Naive thymus-derived CD4-positive, alpha-beta T cell (primary cell): ENCODE measurements at regions not wholly inside any gene's neighbourhood (a gene's known extent, or its start where the extent isn't known, plus 50 kb on each side); places are given as distances from the start of the nearest gene placed in this dataset.
A peak's percentile ranks its signal among the peaks of the same experiment; 100 is the strongest.

Experiments
- ATAC-seq: fragments of 150-1000 bp; cut with Tn5 transposase; 2 replicates; pipeline ENCODE4 v1.10.0; 2021; ENCODE audit warnings: mild to moderate bottlenecking, moderate library complexity
- CTCF ChIA-PET: fragments of 350-600 bp; sonication (Branson Sonifier 250); formaldehyde crosslinking; loops from one replicate; lab custom pipeline; 2021; ENCODE audit warnings: antibody characterized with exemption; lab: Charles Lee
- POLR2A ChIA-PET: fragments of 350-600 bp; sonication (Branson Sonifier 250); formaldehyde crosslinking; loops from one replicate; lab custom pipeline; 2021; ENCODE audit warnings: antibody characterized with exemption, inconsistent platforms; lab: Charles Lee
- DNase-seq, 9 donors: peaks; one replicate each; pipeline versions ENCODE4 v3.0.0 to v3.0.0-alpha.2; 2020 to 2022; ENCODE audit warnings: mixed read lengths in 1 of 9
- H3K27ac ChIP-seq: one replicate; pipeline ENCODE4 v1.7.0; 2013; ENCODE audit warnings: mild to moderate bottlenecking, low read depth, low read length, moderate library complexity
- H3K27me3 ChIP-seq, 2 donors: one replicate each; pipeline ENCODE4 v1.7.0; 2013; ENCODE audit warnings: low read length in 2 of 2, mild to moderate bottlenecking in 2 of 2, moderate library complexity in 2 of 2; ENCODE audit not compliant: control insufficient read depth in 2 of 2, insufficient read depth in 2 of 2
- H3K36me3 ChIP-seq, 3 experiments: 1 replicate in 2 of 3; 2 replicates in 1 of 3; pipeline ENCODE4 v1.7.0; 2013; ENCODE audit warnings: low read length in 3 of 3, mild to moderate bottlenecking in 3 of 3, moderate library complexity in 1 of 3; ENCODE audit not compliant: insufficient read depth in 3 of 3, control insufficient read depth in 2 of 3
- H3K4me1 ChIP-seq, 2 donors: one replicate each; pipeline ENCODE4 v1.7.0; 2013; ENCODE audit warnings: low read length in 2 of 2, mild to moderate bottlenecking in 2 of 2, moderate library complexity in 1 of 2; ENCODE audit not compliant: control insufficient read depth in 2 of 2, insufficient read depth in 2 of 2
- H3K4me3 ChIP-seq: 2 replicates; pipeline ENCODE4 v1.7.0; 2013; ENCODE audit warnings: mild to moderate bottlenecking, low read length
- H3K9me3 ChIP-seq, 3 experiments: 1 replicate in 2 of 3; 2 replicates in 1 of 3; pipeline ENCODE4 v1.7.0; 2013; ENCODE audit warnings: low read length in 3 of 3; ENCODE audit not compliant: control insufficient read depth in 2 of 3
- H3K27ac Mint-ChIP-seq, 9 donors: one replicate each; pipeline ENCODE4 v1.8.0; 2020 to 2022; ENCODE audit warnings: mixed read lengths in 9 of 9, mild to moderate bottlenecking in 8 of 9, moderate library complexity in 5 of 9, inconsistent platforms in 2 of 9
- H3K27me3 Mint-ChIP-seq, 5 donors: one replicate each; pipeline ENCODE4 v1.8.0; 2021 to 2022; ENCODE audit warnings: mixed read lengths in 5 of 5, mild to moderate bottlenecking in 1 of 5
- H3K36me3 Mint-ChIP-seq, 5 donors: one replicate each; pipeline ENCODE4 v1.8.0; 2020 to 2022; ENCODE audit warnings: mixed read lengths in 5 of 5, mild to moderate bottlenecking in 3 of 5, inconsistent platforms in 1 of 5
- H3K4me1 Mint-ChIP-seq, 7 donors: one replicate each; pipeline ENCODE4 v1.8.0; 2020 to 2022; ENCODE audit warnings: mixed read lengths in 7 of 7, mild to moderate bottlenecking in 3 of 7, inconsistent platforms in 1 of 7
- H3K4me3 Mint-ChIP-seq, 10 donors: one replicate each; pipeline ENCODE4 v1.8.0; 2020 to 2022; ENCODE audit warnings: mild to moderate bottlenecking in 10 of 10, mixed read lengths in 10 of 10, moderate library complexity in 6 of 10, inconsistent platforms in 2 of 10
- H3K9me3 Mint-ChIP-seq, 11 donors: one replicate each; pipeline ENCODE4 v1.8.0; 2020 to 2022; ENCODE audit warnings: mixed read lengths in 11 of 11, mild to moderate bottlenecking in 4 of 11, inconsistent platforms in 1 of 11, moderate library complexity in 1 of 11
- intact Hi-C, 2 donors: fragments of 100-400 bp; cut with micrococcal nuclease; formaldehyde crosslinking; loops; one replicate each; pipeline ENCODE4 v1.15.1; 2023

GRCh38 chr7:21218155-21218554 lies 209.7 kb upstream of the SP4 start:
- no peak overlapping the region for H3K27ac Mint-ChIP-seq
- CTCF ChIA-PET = no interaction called here
- H3K27me3 Mint-ChIP-seq = peaks cover 0 to 14% (median 4%) of the 10 kb centered on the region in 5 donors
- H3K9me3 Mint-ChIP-seq = peaks cover 0 to 3% (median 0%) of the 10 kb centered on the region in 11 donors
- ATAC-seq (no peak), DNase-seq (no peak)
- peaks cover 0 to 3% (median 0%) of the 10 kb centered on the region in 7 donors for H3K4me1 Mint-ChIP-seq
- Histone ChIP-seq H3K9me3 (no peaks in the 10 kb centered on the region), H3K4me1 (no peaks in the 10 kb centered on the region), H3K27me3 (no peaks in the 10 kb centered on the region), H3K36me3 (no peaks in the 10 kb centered on the region), H3K4me3 (no peak overlapping the region), H3K27ac (no peak overlapping the region)
- POLR2A ChIA-PET = no interaction called here
- no peaks in the 10 kb centered on the region for H3K36me3 Mint-ChIP-seq
- intact Hi-C loops = no loop called here
- no peak overlapping the region for H3K4me3 Mint-ChIP-seq

DNA sequence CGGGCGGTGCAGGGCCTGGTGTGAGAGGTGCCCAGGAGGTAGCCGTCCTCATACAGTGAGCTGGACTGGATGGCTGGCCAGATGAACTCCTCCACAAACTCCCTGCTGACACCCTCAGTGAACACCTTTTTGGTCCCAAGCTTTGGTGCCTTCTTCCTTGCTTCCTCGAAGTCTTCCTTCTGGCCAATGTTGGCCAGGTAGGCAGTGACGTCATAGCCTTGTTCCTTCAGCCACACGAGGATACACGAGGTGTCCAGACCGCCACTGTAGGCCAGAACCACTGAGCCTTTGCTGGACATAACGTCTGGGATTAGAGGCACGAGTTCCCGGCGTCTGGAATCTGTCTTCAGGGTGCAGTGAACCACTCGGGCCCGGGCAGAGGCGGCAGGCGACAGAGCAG lies 206.8 kb upstream of the SP4 start:
- CTCF ChIA-PET = no interaction called here
- intact Hi-C loops = no loop called here
- Mint-ChIP-seq H3K4me1 (no peaks in the 10 kb centered on the region), H3K4me3 (no peak overlapping the region), H3K27me3 (peaks cover 0 to 13% (median 2%) of the 10 kb centered on the region in 5 donors), H3K9me3 (peaks cover 0 to 3% (median 0%) of the 10 kb centered on the region in 11 donors), H3K36me3 (no peaks in the 10 kb centered on the region), H3K27ac (no peak overlapping the region)
- no peak overlapping the region for H3K27ac ChIP-seq
- no peaks in the 10 kb centered on the region for H3K27me3 ChIP-seq
- no peaks in the 10 kb centered on the region for H3K9me3 ChIP-seq
- H3K4me1 ChIP-seq = no peaks in the 10 kb centered on the region
- ATAC-seq = no peak
- POLR2A ChIA-PET = no interaction called here
- no peak for DNase-seq
- H3K4me3 ChIP-seq = no peak overlapping the region
- H3K36me3 ChIP-seq = no peaks in the 10 kb centered on the region

DNA sequence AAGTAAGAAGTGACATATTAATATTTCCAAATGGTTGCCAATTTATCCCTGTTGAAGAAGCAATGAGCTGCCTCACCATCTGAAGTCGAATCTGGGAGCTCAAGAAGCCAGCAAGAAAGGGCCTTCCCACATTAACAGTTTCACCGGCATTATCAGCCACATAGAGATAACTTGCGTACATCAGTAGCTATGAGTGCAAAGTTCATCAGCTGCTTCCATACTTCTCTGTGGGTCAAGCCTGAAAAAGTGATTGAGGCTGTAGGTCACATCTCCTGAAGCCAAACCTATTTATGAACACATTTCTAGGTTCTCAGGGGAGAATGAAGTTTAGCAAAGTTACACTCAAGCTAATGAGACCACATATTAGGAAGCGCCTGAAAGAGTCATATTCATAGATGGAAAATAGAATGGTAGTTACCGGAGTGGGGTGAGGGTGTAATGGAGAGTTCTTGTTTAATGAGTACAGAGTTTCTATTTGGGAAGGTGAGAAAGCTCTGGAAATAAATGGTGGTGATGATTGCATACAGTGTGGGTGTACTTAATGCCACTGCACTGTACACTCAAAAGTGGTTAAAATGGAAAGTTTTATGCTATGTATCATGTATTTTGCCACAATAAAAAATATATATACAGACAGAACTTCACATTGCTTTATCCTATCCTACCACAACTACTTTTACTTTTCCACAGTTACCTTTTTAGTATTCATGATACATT lies 189.3 kb upstream of the SP4 start:
- ChIA-PET CTCF (no interaction called here), POLR2A (no interaction called here)
- Histone ChIP-seq H3K9me3 (no peaks in the 10 kb centered on the region), H3K27me3 (no peaks in the 10 kb centered on the region), H3K36me3 (no peaks in the 10 kb centered on the region), H3K27ac (no peak overlapping the region), H3K4me3 (no peak overlapping the region), H3K4me1 (no peaks in the 10 kb centered on the region)
- H3K36me3 Mint-ChIP-seq = peaks cover 0 to 4% (median 0%) of the 10 kb centered on the region in 5 donors
- peaks cover 0 to 2% (median 0%) of the 10 kb centered on the region in 11 donors for H3K9me3 Mint-ChIP-seq
- ATAC-seq (no peak), DNase-seq (no peak)
- intact Hi-C loops = no loop called here
- H3K27ac Mint-ChIP-seq = no peak overlapping the region
- no peak overlapping the region for H3K4me3 Mint-ChIP-seq
- no peaks in the 10 kb centered on the region for H3K4me1 Mint-ChIP-seq
- H3K27me3 Mint-ChIP-seq = peaks cover 18 to 44% (median 40%) of the 10 kb centered on the region in 5 donors

DNA sequence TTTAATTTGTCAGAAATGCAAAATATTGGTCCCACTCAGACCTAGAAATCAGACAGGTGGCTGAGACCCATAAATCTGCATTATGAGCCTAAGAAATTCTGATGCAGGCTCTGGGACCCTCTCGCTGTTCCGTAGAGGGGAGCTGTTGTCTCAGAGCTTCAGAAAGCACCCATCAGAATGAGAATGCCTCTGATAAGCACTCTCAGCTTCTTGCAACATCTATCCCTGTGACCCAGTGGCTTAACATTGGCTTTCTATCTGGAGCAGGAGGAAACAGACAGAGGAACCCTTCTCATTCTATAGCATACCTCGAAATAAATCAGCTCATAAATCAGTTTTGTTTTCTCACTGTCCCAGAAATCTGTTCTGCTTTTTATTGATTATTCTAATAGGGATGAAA lies 184.6 kb upstream of the SP4 start:
- Histone ChIP-seq H3K27me3 (no peaks in the 10 kb centered on the region), H3K9me3 (no peaks in the 10 kb centered on the region), H3K27ac (no peak overlapping the region), H3K4me3 (no peak overlapping the region), H3K4me1 (no peaks in the 10 kb centered on the region), H3K36me3 (no peaks in the 10 kb centered on the region)
- Mint-ChIP-seq H3K27ac (no peak overlapping the region), H3K9me3 (peaks cover 0 to 1% (median 0%) of the 10 kb centered on the region in 11 donors), H3K27me3 (peaks cover 30 to 52% (median 43%) of the 10 kb centered on the region in 5 donors), H3K36me3 (peaks cover 0 to 4% (median 0%) of the 10 kb centered on the region in 5 donors), H3K4me1 (no peaks in the 10 kb centered on the region), H3K4me3 (no peak overlapping the region)
- ATAC-seq = no peak
- POLR2A ChIA-PET = no interaction called here
- CTCF ChIA-PET = no interaction called here
- intact Hi-C loops = no loop called here
- DNase-seq = no peak

DNA sequence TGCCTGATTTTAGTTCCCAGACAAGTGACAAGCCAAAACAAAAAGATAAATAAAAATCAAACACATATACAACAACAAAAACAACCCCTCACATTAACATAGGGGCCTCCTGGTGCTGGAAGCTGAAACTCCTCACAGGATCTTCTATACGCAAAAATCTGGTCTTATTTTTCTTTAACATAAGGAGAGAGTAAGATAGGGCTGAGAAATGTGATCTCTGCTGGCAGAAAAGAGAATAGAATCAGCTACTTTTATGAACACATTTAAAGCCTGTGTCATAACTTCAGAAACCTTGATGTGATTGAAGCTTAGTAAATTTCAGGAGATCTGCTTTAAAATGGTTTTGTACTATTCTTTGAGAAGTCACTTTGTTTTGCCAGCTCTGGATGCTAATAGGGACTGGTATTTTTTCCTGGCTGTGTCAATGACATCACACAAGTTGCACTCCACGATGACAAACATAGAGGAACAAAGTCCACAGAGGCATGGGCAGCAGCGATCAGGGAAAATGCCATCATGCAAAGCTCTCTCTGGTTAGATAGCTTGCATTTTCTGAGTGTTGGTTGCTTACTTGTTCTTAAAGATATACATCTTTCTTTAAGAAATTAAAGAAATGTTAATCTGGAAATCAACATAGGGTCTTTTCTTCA lies 176.6 kb upstream of the SP4 start:
- ATAC-seq = no peak
- Mint-ChIP-seq H3K4me1 (peaks cover 0 to 19% (median 0%) of the 10 kb centered on the region in 7 donors), H3K36me3 (no peaks in the 10 kb centered on the region), H3K27me3 (peaks cover 63 to 77% (median 66%) of the 10 kb centered on the region in 5 donors), H3K9me3 (peaks cover 0 to under 1% (median 0%) of the 10 kb centered on the region in 11 donors), H3K27ac (no peak overlapping the region), H3K4me3 (no peak overlapping the region)
- intact Hi-C loops = loop anchor here (5.0 to 10.0 kb wide), 3 partner anchors 474 to 834 kb away; no protein-coding TSS in a partner anchor
- Histone ChIP-seq H3K4me3 (no peak overlapping the region), H3K4me1 (no peaks in the 10 kb centered on the region), H3K27me3 (peaks cover 4 to 18% of the 10 kb centered on the region in 2 donors), H3K9me3 (no peaks in the 10 kb centered on the region), H3K27ac (no peak overlapping the region), H3K36me3 (no peaks in the 10 kb centered on the region)
- DNase-seq = no peak
- ChIA-PET CTCF (no interaction called here), POLR2A (interaction anchor here (0.6 kb wide), 1 partner anchor 101 kb away, joined by 3 read pairs; no protein-coding TSS in a partner anchor)

DNA sequence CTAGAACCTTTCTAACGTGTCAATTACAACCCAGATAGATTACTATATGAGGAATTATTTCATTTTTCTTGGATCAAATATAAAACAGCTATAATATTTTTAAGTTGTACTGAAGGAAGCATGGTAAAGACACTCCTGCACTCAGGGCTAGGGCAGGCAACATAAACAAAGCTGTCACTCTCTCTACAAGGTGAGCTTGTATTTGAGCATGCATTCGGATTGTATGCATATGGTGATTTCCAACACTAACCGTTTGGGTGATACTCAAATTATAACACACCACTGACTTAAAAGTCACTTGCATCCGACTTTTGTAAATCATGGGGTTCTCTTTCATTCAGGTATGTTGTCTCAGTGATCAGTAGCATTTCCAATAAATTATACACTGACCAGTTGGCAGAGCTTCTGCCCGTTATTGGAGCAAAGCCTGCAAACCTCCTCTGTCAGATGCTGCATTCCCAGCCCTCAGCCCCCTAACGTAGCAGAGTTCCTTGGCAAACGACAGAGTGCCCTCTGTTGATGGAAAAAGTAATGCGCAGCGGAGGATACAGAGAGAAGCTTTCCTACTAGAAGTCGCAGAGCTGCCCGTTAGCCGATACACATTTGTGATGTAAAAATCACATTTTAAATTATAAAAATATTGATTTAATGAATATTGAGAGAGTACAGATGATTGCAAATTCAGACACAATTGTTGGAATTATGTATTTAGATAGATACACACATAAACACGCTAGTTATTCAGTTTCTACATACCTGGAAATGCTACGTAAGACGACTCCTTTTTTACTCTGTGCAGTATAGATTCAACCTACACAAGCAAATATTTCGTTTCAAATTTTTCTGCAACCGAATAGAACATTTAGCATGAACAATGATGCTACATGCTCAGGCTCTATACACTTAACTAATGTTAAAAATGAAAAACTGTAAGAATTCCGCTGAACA lies 173.9 kb upstream of the SP4 start:
- Mint-ChIP-seq H3K4me3 (peak overlapping the region in 8 of 10 donors; percentile 39 to 66 (median 55)), H3K36me3 (peaks cover 0 to 3% (median 0%) of the 10 kb centered on the region in 5 donors), H3K27me3 (peaks cover 62 to 77% (median 68%) of the 10 kb centered on the region in 5 donors), H3K4me1 (peaks cover 0 to 21% (median 0%) of the 10 kb centered on the region in 7 donors), H3K9me3 (no peaks in the 10 kb centered on the region), H3K27ac (no peak overlapping the region)
- CTCF ChIA-PET = interaction anchor here (0.6 to 1.7 kb wide), 5 partner anchors 9 to 274 kb away, joined by 3 to 6 read pairs (median 5); no protein-coding TSS in a partner anchor
- intact Hi-C loops = loop anchor here (2.0 to 10.0 kb wide), 4 partner anchors 477 to 1545 kb away; partner anchors contain the start of gene POLR1F (in 1 of the 2)
- DNase-seq (peak in 8 of 9 donors; percentile 3 to 49 (median 24)), ATAC-seq (peak; percentile 71)
- POLR2A ChIA-PET = no interaction called here
- Histone ChIP-seq H3K4me1 (no peaks in the 10 kb centered on the region), H3K36me3 (no peaks in the 10 kb centered on the region), H3K27ac (no peak overlapping the region), H3K9me3 (no peaks in the 10 kb centered on the region), H3K4me3 (no peak overlapping the region), H3K27me3 (peaks cover 4 to 18% of the 10 kb centered on the region in 2 donors)
